GM18951 (cell line): ENCODE measurements at regions not wholly inside any gene's neighbourhood (a gene's known extent, or its start where the extent isn't known, plus 50 kb on each side); places are given as distances from the start of the nearest gene placed in this dataset.

ENCODE experiments used
- POLR2A ChIP-seq: IDR thresholded peaks from 4 replicates; pipeline ENCODE4 v1.6.1; 2011; ENCODE audit warnings: mild to moderate bottlenecking; ENCODE audit not compliant: insufficient read length, insufficient read depth; ENCODE audit errors: extremely low read depth
- in situ Hi-C: fragments of 300-500 bp; cut with MboI; formaldehyde crosslinking; loops from one replicate; pipeline ENCODE4 v1.12.0; 2022; ENCODE audit warnings: low sequenced_read_pairs, mixed read lengths, inconsistent platforms; ENCODE audit not compliant: unreplicated experiment

GRCh38 chr2:128519517-128520215 lies 201.0 kb upstream of the HS6ST1 start:
- TF ChIP-seq POLR2A, result no peak
- in situ Hi-C loops, result no loop called here

GRCh38 chr2:128520340-128520739 lies 201.7 kb upstream of the HS6ST1 start:
- TF ChIP-seq POLR2A, result no peak
- in situ Hi-C loops, result no loop called here

- in situ Hi-C loops, result no loop called here
- TF ChIP-seq POLR2A, result no peak
Measured at GRCh38 chr2:128520791-128521190, 202.1 kb upstream of the HS6ST1 start.

- in situ Hi-C loops, result no loop called here
- no peak for TF ChIP-seq POLR2A
Measured at GRCh38 chr2:128521482-128521881, 202.8 kb upstream of the HS6ST1 start.

- in situ Hi-C loops, result no loop called here
- TF ChIP-seq POLR2A, result no peak
Measured at GRCh38 chr2:128522829-128523228, 204.2 kb upstream of the HS6ST1 start.

- TF ChIP-seq POLR2A, result no peak
- in situ Hi-C loops, result no loop called here
Measured at GRCh38 chr2:128523457-128523856, 204.8 kb upstream of the HS6ST1 start.

GRCh38 chr2:128524183-128524582 lies 205.5 kb upstream of the HS6ST1 start:
- TF ChIP-seq POLR2A, result no peak
- in situ Hi-C loops, result no loop called here

GRCh38 chr2:128525653-128526052 lies 207.0 kb upstream of the HS6ST1 start:
- in situ Hi-C loops, result no loop called here
- no peak for TF ChIP-seq POLR2A

GRCh38 chr2:128526455-128526976 lies 207.8 kb upstream of the HS6ST1 start:
- in situ Hi-C loops, result no loop called here

GRCh38 chr2:128528133-128528532 lies 209.5 kb upstream of the HS6ST1 start:
- TF ChIP-seq POLR2A, result no peak
- in situ Hi-C loops, result no loop called here

More at GRCh38 chr2:128526455-128526976, 207.8 kb upstream of the HS6ST1 start:
- no peak for TF ChIP-seq POLR2A

GRCh38 chr2:128530025-128530573 lies 211.4 kb upstream of the HS6ST1 start:
- in situ Hi-C loops, result no loop called here
- TF ChIP-seq POLR2A, result no peak

- in situ Hi-C loops, result no loop called here
- no peak for TF ChIP-seq POLR2A
Measured at GRCh38 chr2:128531856-128532255, 213.2 kb upstream of the HS6ST1 start.

GRCh38 chr2:128533101-128533500 lies 214.4 kb upstream of the HS6ST1 start:
- TF ChIP-seq POLR2A, result no peak
- in situ Hi-C loops, result no loop called here
